IMR-90 (cell line): ENCODE measurements at regions not wholly inside any gene's neighbourhood (a gene's known extent, or its start where the extent isn't known, plus 50 kb on each side); places are given as distances from the start of the nearest gene placed in this dataset.

Experiments
- ATAC-seq: fragments of 200-7000 bp; cut with Tn5 transposase; 2 replicates; pipeline ENCODE4 v1.9.1; 2020; ENCODE audit warnings: low read depth, mild to moderate bottlenecking, moderate library complexity
- BruUV-seq: library from RNA; stranded (reverse); fragments of 400-500 nt; replicated peaks from 2 replicates; lab custom pipeline; 2021; lab: Mats Ljungman, UMichigan
- CTCF ChIA-PET: fragments of 300-600 bp; formaldehyde crosslinking; extraction: SDS; loops from one replicate; lab custom pipeline; 2021; ENCODE audit warnings: antibody characterized with exemption; lab: Yijun Ruan, JAX
- POLR2A ChIA-PET: fragments of 300-600 bp; sonication (Branson Sonifier 250); formaldehyde crosslinking; loops from one replicate; lab custom pipeline; 2022; ENCODE audit warnings: antibody characterized with exemption; ENCODE audit not compliant: unreplicated experiment; lab: Charles Lee
- DNase-seq: peaks from one replicate; pipeline ENCODE4 v3.0.0; 2013
- H2AFZ ChIP-seq: replicated peaks from 2 replicates; pipeline ENCODE3; 2013; ENCODE audit warnings: low read length, mild to moderate bottlenecking; ENCODE audit not compliant: poor library complexity
- H2AK5ac ChIP-seq: 2 replicates; pipeline ENCODE4 v1.6.1; 2013; ENCODE audit warnings: low read depth, low read length, inconsistent platforms
- H2AK9ac ChIP-seq: replicated peaks from 2 replicates; pipeline ENCODE3; 2013; ENCODE audit warnings: mild to moderate bottlenecking, low read depth, low read length, moderate library complexity; ENCODE audit not compliant: poor library complexity
- H2BK120ac ChIP-seq: 2 replicates; pipeline ENCODE4 v1.6.1; 2013; ENCODE audit warnings: low read depth, low read length, inconsistent platforms
- H2BK15ac ChIP-seq: 3 replicates; pipeline ENCODE4 v1.6.1; 2013; ENCODE audit warnings: low read depth, low read length, inconsistent platforms
- H2BK20ac ChIP-seq: 2 replicates; pipeline ENCODE4 v1.6.1; 2013; ENCODE audit warnings: low read depth, mild to moderate bottlenecking, inconsistent platforms, low read length, moderate library complexity
- H2BK5ac ChIP-seq: 2 replicates; pipeline ENCODE4 v1.6.1; 2013; ENCODE audit warnings: mild to moderate bottlenecking, low read depth, low read length, inconsistent platforms; ENCODE audit not compliant: poor library complexity, severe bottlenecking
- H3K14ac ChIP-seq: replicated peaks from 2 replicates; pipeline ENCODE4 v1.6.1; 2013; ENCODE audit warnings: low read depth, low read length, inconsistent platforms
- H3K18ac ChIP-seq: 2 replicates; pipeline ENCODE4 v1.6.1; 2013; ENCODE audit warnings: low read depth, low read length, control low read depth
- H3K23ac ChIP-seq: 2 replicates; pipeline ENCODE4 v1.6.1; 2013; ENCODE audit warnings: low read depth, low read length, inconsistent platforms
- H3K27ac ChIP-seq: 2 replicates; pipeline ENCODE4 v1.5.1; 2013; ENCODE audit warnings: mild to moderate bottlenecking, control low read depth, low read length; ENCODE audit not compliant: insufficient read depth
- H3K27me3 ChIP-seq: 2 replicates; pipeline ENCODE4 v1.6.1; 2013; ENCODE audit warnings: low read length; ENCODE audit not compliant: control insufficient read depth, insufficient read depth
- H3K36me3 ChIP-seq: 2 replicates; pipeline ENCODE4 v1.6.1; 2013; ENCODE audit warnings: low read length, mixed read lengths; ENCODE audit not compliant: control insufficient read depth, insufficient read depth
- H3K4ac ChIP-seq: 2 replicates; pipeline ENCODE4 v1.6.1; 2013; ENCODE audit warnings: low read depth, low read length, inconsistent platforms
- H3K4me1 ChIP-seq: 2 replicates; pipeline ENCODE4 v1.6.1; 2013; ENCODE audit warnings: low read length, mixed read lengths; ENCODE audit not compliant: control insufficient read depth, insufficient read depth
- H3K4me2 ChIP-seq: 2 replicates; pipeline ENCODE4 v1.6.1; 2013; ENCODE audit warnings: low read depth, mild to moderate bottlenecking, control low read depth, low read length, moderate library complexity
- H3K4me3 ChIP-seq: 2 replicates; pipeline ENCODE4 v1.5.1; 2013; ENCODE audit warnings: low read depth, mild to moderate bottlenecking, control low read depth, low read length, moderate library complexity; ENCODE audit not compliant: insufficient read depth
- H3K56ac ChIP-seq: 2 replicates; pipeline ENCODE4 v1.6.1; 2013; ENCODE audit warnings: low read length, inconsistent platforms; ENCODE audit not compliant: insufficient read depth; ENCODE audit errors: extremely low read depth
- H3K79me1 ChIP-seq, 2 experiments: 2 replicates each; pipeline ENCODE4 v1.6.1; 2013; ENCODE audit warnings: low read length in 2 of 2, inconsistent platforms in 1 of 2, low read depth in 1 of 2
- H3K9ac ChIP-seq: 2 replicates; pipeline ENCODE4 v1.6.1; 2013; ENCODE audit warnings: low read depth, low read length, control low read depth
- H3K9me1 ChIP-seq: 2 replicates; pipeline ENCODE4 v1.6.1; 2013; ENCODE audit warnings: low read length, inconsistent platforms; ENCODE audit not compliant: insufficient read depth
- H3K9me3 ChIP-seq: 2 replicates; pipeline ENCODE4 v1.6.1; 2013; ENCODE audit warnings: low read length; ENCODE audit not compliant: control insufficient read depth, insufficient read depth
- H4K20me1 ChIP-seq: 2 replicates; pipeline ENCODE4 v1.6.1; 2013; ENCODE audit warnings: low read length, inconsistent platforms; ENCODE audit not compliant: insufficient read depth
- H4K5ac ChIP-seq: 2 replicates; pipeline ENCODE4 v1.6.1; 2013; ENCODE audit warnings: mild to moderate bottlenecking, low read depth, low read length, control low read depth
- H4K8ac ChIP-seq, 2 experiments: 2 replicates each; pipeline ENCODE4 v1.6.1; 2013; ENCODE audit warnings: low read depth in 2 of 2, low read length in 2 of 2, control low read depth in 1 of 2, inconsistent platforms in 1 of 2
- H4K91ac ChIP-seq: 2 replicates; pipeline ENCODE4 v1.6.1; 2013; ENCODE audit warnings: low read depth, low read length, inconsistent platforms; ENCODE audit not compliant: insufficient read depth
- BHLHE40 ChIP-seq: fragments of 150-350 bp; IDR thresholded peaks from 2 replicates; pipeline ENCODE4 v1.6.1; 2016; ENCODE audit warnings: mild to moderate bottlenecking, low read depth, low read length
- CEBPB ChIP-seq: IDR thresholded peaks from 2 replicates; pipeline ENCODE4 v1.6.1; 2012; ENCODE audit warnings: low read depth, low read length, improper control_type of control experiment
- ELK1 ChIP-seq: fragments of 150-350 bp; IDR thresholded peaks from 2 replicates; pipeline ENCODE4 v1.6.1; 2016; ENCODE audit warnings: low read depth, mild to moderate bottlenecking, low read length, moderate library complexity, borderline replicate concordance
- MAFK ChIP-seq: IDR thresholded peaks from 2 replicates; pipeline ENCODE4 v1.6.1; 2012; ENCODE audit warnings: low read depth, low read length, improper control_type of control experiment
- MAZ ChIP-seq: IDR thresholded peaks from 2 replicates; pipeline ENCODE4 v1.6.1; 2012; ENCODE audit warnings: low read depth, mild to moderate bottlenecking, low read length, improper control_type of control experiment, moderate library complexity, borderline replicate concordance
- NFE2L2 ChIP-seq: fragments of 150-350 bp; IDR thresholded peaks from 2 replicates; pipeline ENCODE4 v1.6.1; 2016; ENCODE audit warnings: low read depth, mild to moderate bottlenecking, low read length
- RAD21 ChIP-seq: IDR thresholded peaks from 2 replicates; pipeline ENCODE4 v1.6.1; 2012; ENCODE audit warnings: low read length, improper control_type of control experiment
- RCOR1 ChIP-seq: IDR thresholded peaks from 2 replicates; pipeline ENCODE4 v1.6.1; 2012; ENCODE audit warnings: mild to moderate bottlenecking, low read length, improper control_type of control experiment; ENCODE audit not compliant: insufficient replicate concordance
- RFX5 ChIP-seq: IDR thresholded peaks from 2 replicates; pipeline ENCODE4 v1.8.0; 2012; ENCODE audit warnings: low read depth, mild to moderate bottlenecking, low read length, moderate library complexity
- USF2 ChIP-seq: fragments of 150-350 bp; IDR thresholded peaks from 2 replicates; pipeline ENCODE4 v1.6.1; 2017; ENCODE audit warnings: mild to moderate bottlenecking, antibody characterized with exemption, low read length, low read depth
- dilution Hi-C: fragments of 300-500 bp; cut with HindIII; formaldehyde crosslinking; loops from one replicate; pipeline ENCODE4 v1.14.3; 2018; ENCODE audit warnings: low sequenced_read_pairs; ENCODE audit not compliant: unreplicated experiment
- in situ Hi-C: fragments of 300-500 bp; cut with MboI; formaldehyde crosslinking; loops from 3 replicates; pipeline ENCODE4 v1.14.3; 2019; ENCODE audit warnings: low sequenced_read_pairs, inconsistent platforms, mixed read lengths
- intact Hi-C: fragments of 100-400 bp; cut with micrococcal nuclease; formaldehyde crosslinking; loops from 2 replicates; pipeline ENCODE4 v1.10.0; 2022

GRCh38 chr2:145166731-145167302 is 646.9 kb upstream of the ZEB2 start:
- H3K9me1 ChIP-seq: no peaks in the 10 kb centered on the region
- H3K79me1 ChIP-seq: no peaks in the 10 kb centered on the region
- H3K27me3 ChIP-seq: no peaks in the 10 kb centered on the region; the same call in 1 of the 2 replicates
- no TSS peak for BruUV-seq
- H2BK20ac ChIP-seq: no peak overlapping the region
- no peak overlapping the region for H3K14ac ChIP-seq
- no peak overlapping the region for H2AFZ ChIP-seq
- no peak overlapping the region for H4K8ac ChIP-seq
- H3K56ac ChIP-seq: no peak overlapping the region
- H2AK9ac ChIP-seq: no peak overlapping the region
- no peak for TF ChIP-seq CEBPB
- no peak for TF ChIP-seq RCOR1
- no peak for TF ChIP-seq BHLHE40
- TF ChIP-seq NFE2L2: no peak
- no peak for TF ChIP-seq ELK1
- no peak for TF ChIP-seq MAZ
- TF ChIP-seq RAD21: no peak
- no peak for TF ChIP-seq USF2
- no peak for TF ChIP-seq MAFK
- TF ChIP-seq RFX5: no peak
- H3K27ac ChIP-seq: no peak overlapping the region
- DNase-seq: no peak
- in situ Hi-C loops: no loop called here
- H2BK120ac ChIP-seq: no peak overlapping the region
- no peaks in the 10 kb centered on the region for H3K9me3 ChIP-seq
- H2BK15ac ChIP-seq: no peak overlapping the region
- no peak overlapping the region for H3K9ac ChIP-seq
- intact Hi-C loops: no loop called here
- no peaks in the 10 kb centered on the region for H4K20me1 ChIP-seq
- H4K5ac ChIP-seq: no peak overlapping the region
- ChIA-PET CTCF (interaction anchor here (0.6 kb wide), 1 partner anchor 251 kb away, joined by 3 read pairs; no protein-coding TSS in a partner anchor), POLR2A (no interaction called here)
- no peak overlapping the region for H4K91ac ChIP-seq
- H3K4me1 ChIP-seq: no peaks in the 10 kb centered on the region; the same call in 1 of the 2 replicates
- no peak overlapping the region for H3K23ac ChIP-seq
- H2AK5ac ChIP-seq: no peak overlapping the region
- ATAC-seq: no peak
- H3K4ac ChIP-seq: no peak overlapping the region
- no peak overlapping the region for H3K4me2 ChIP-seq
- H2BK5ac ChIP-seq: no peak overlapping the region
- H3K18ac ChIP-seq: no peak overlapping the region
- no peak overlapping the region for H3K4me3 ChIP-seq
- dilution Hi-C loops: no loop called here
- no peaks in the 10 kb centered on the region for H3K36me3 ChIP-seq
